Chondrocyte (in vitro differentiated cells): ENCODE measurements at regions not wholly inside any gene's neighbourhood (a gene's known extent, or its start where the extent isn't known, plus 50 kb on each side); places are given as distances from the start of the nearest gene placed in this dataset.

ENCODE experiments used
- DNase-seq: peaks from one replicate; pipeline ENCODE4 v3.0.0; 2021; ENCODE audit warnings: mixed read lengths, low spot score
- H3K27ac Mint-ChIP-seq: one replicate; pipeline ENCODE4 v1.8.0; 2021; ENCODE audit warnings: mild to moderate bottlenecking, moderate library complexity, mixed read lengths; ENCODE audit not compliant: unreplicated experiment
- H3K27me3 Mint-ChIP-seq: 2 replicates; pipeline ENCODE4 v1.8.0; 2021; ENCODE audit warnings: low read depth, mixed read lengths
- H3K36me3 Mint-ChIP-seq: 2 replicates; pipeline ENCODE4 v1.8.0; 2021; ENCODE audit warnings: low read depth, mixed read lengths
- H3K4me1 Mint-ChIP-seq: 2 replicates; pipeline ENCODE4 v1.8.0; 2021; ENCODE audit warnings: low read depth, mild to moderate bottlenecking, mixed read lengths
- H3K4me3 Mint-ChIP-seq: one replicate; pipeline ENCODE4 v1.8.0; 2021; ENCODE audit warnings: mild to moderate bottlenecking, moderate library complexity, mixed read lengths; ENCODE audit not compliant: unreplicated experiment
- H3K9me3 Mint-ChIP-seq: 2 replicates; pipeline ENCODE4 v1.8.0; 2021; ENCODE audit warnings: low read depth, mixed read lengths
- CTCF ChIP-seq: fragments of 200-600 bp; sonication (generic); IDR thresholded peaks from 2 replicates; pipeline ENCODE4 v1.5.0; 2021; ENCODE audit warnings: antibody characterized with exemption, mild to moderate bottlenecking, moderate library complexity

GRCh38 chr3:66574091-66574490 lies 73.3 kb upstream of the LRIG1 start:
- no peaks in the 10 kb centered on the region for H3K36me3 Mint-ChIP-seq
- no peak overlapping the region for H3K27ac Mint-ChIP-seq
- H3K4me1 Mint-ChIP-seq, result peaks cover 3% of the 10 kb centered on the region
- DNase-seq, result no peak
- TF ChIP-seq CTCF, result no peak
- peaks cover 6% of the 10 kb centered on the region for H3K9me3 Mint-ChIP-seq
- H3K27me3 Mint-ChIP-seq, result no peaks in the 10 kb centered on the region
- no peak overlapping the region for H3K4me3 Mint-ChIP-seq

GRCh38 chr3:66577426-66578203 lies 76.8 kb upstream of the LRIG1 start:
- H3K9me3 Mint-ChIP-seq, result peaks cover 10% of the 10 kb centered on the region
- TF ChIP-seq CTCF, result no peak
- peaks cover 3% of the 10 kb centered on the region for H3K4me1 Mint-ChIP-seq
- no peak overlapping the region for H3K4me3 Mint-ChIP-seq
- no peaks in the 10 kb centered on the region for H3K27me3 Mint-ChIP-seq
- no peaks in the 10 kb centered on the region for H3K36me3 Mint-ChIP-seq
- DNase-seq, result no peak
- H3K27ac Mint-ChIP-seq, result no peak overlapping the region

GRCh38 chr3:66581256-66581655 lies 80.4 kb upstream of the LRIG1 start:
- no peaks in the 10 kb centered on the region for H3K36me3 Mint-ChIP-seq
- no peak overlapping the region for H3K4me3 Mint-ChIP-seq
- DNase-seq, result no peak

GRCh38 chr3:66582721-66583423 lies 82.0 kb upstream of the LRIG1 start:
- Mint-ChIP-seq H3K36me3 (no peaks in the 10 kb centered on the region), H3K27ac (no peak overlapping the region), H3K9me3 (peaks cover 10% of the 10 kb centered on the region), H3K27me3 (no peaks in the 10 kb centered on the region), H3K4me3 (no peak overlapping the region), H3K4me1 (peaks cover 16% of the 10 kb centered on the region)
- DNase-seq, result no peak
- TF ChIP-seq CTCF, result no peak

More at GRCh38 chr3:66581256-66581655, 80.4 kb upstream of the LRIG1 start:
- no peaks in the 10 kb centered on the region for H3K27me3 Mint-ChIP-seq
- H3K4me1 Mint-ChIP-seq, result peaks cover 20% of the 10 kb centered on the region
- no peak overlapping the region for H3K27ac Mint-ChIP-seq
- TF ChIP-seq CTCF, result no peak
- H3K9me3 Mint-ChIP-seq, result peaks cover 10% of the 10 kb centered on the region

- peaks cover 20% of the 10 kb centered on the region for H3K4me1 Mint-ChIP-seq
- H3K27ac Mint-ChIP-seq, result no peak overlapping the region
- H3K27me3 Mint-ChIP-seq, result no peaks in the 10 kb centered on the region
- DNase-seq, result no peak
- H3K36me3 Mint-ChIP-seq, result no peaks in the 10 kb centered on the region
- TF ChIP-seq CTCF, result no peak
- H3K9me3 Mint-ChIP-seq, result peaks cover 9% of the 10 kb centered on the region
- H3K4me3 Mint-ChIP-seq, result no peak overlapping the region
Observed at GRCh38 chr3:66583424-66584040, 82.7 kb upstream of the LRIG1 start.
